Adrenal gland (tissue), 9 donors: ENCODE measurements at regions not wholly inside any gene's neighbourhood (a gene's known extent, or its start where the extent isn't known, plus 50 kb on each side); places are given as distances from the start of the nearest gene placed in this dataset.

Experiments
- DNase-seq, 7 donors: peaks; one replicate each; pipeline ENCODE4 v3.0.0-alpha.2; 2019 to 2020
- H3K27ac ChIP-seq, 5 donors: fragments of 200-600 bp; sonication (generic) in 4 of 5; 1 replicate in 3 of 5; 2 replicates in 2 of 5; pipeline versions ENCODE4 v1.5.1 to v1.8.0; 2016 to 2020; ENCODE audit warnings: mild to moderate bottlenecking in 1 of 5
- H3K27me3 ChIP-seq: fragments of 200-600 bp; 2 replicates; pipeline ENCODE4 v1.8.0; 2021
- H3K36me3 ChIP-seq, 2 donors: fragments of 200-600 bp; replicated peaks in 1 of 2; 1 replicate in 1 of 2; 2 replicates in 1 of 2; pipeline versions ENCODE4 v1.5.1 to v1.8.0; 2018 to 2022
- H3K4me1 ChIP-seq, 2 donors: fragments of 200-600 bp; replicated peaks in 1 of 2; 1 replicate in 1 of 2; 2 replicates in 1 of 2; pipeline versions ENCODE4 v1.5.1 to v1.8.0; 2018 to 2021
- H3K4me3 ChIP-seq, 4 donors: fragments of 200-600 bp; sonication (generic) in 3 of 4; one replicate each; pipeline ENCODE4 v1.5.1; 2016 to 2018
- H3K9me3 ChIP-seq, 3 donors: fragments of 200-600 bp; sonication (generic) in 1 of 3; replicated peaks in 1 of 3; 1 replicate in 2 of 3; 2 replicates in 1 of 3; pipeline versions ENCODE4 v1.5.1 to v1.8.0; 2016 to 2021
- CTCF ChIP-seq, 6 experiments: fragments of 450-650 bp in 4 of 6; fragments of 200-600 bp in 2 of 6; sonication (generic) in 1 of 6; IDR thresholded peaks; 1 replicate in 5 of 6; 2 replicates in 1 of 6; pipeline versions ENCODE4 v1.5.1 to v1.8.0; 2016 to 2021; ENCODE audit warnings: antibody characterized with exemption in 6 of 6, mild to moderate bottlenecking in 2 of 6, moderate library complexity in 1 of 6
- POLR2A ChIP-seq, 2 donors: fragments of 450-650 bp; IDR thresholded peaks; one replicate each; pipeline ENCODE4 v1.6.1; 2017; ENCODE audit warnings: antibody characterized with exemption in 2 of 2, mild to moderate bottlenecking in 2 of 2, moderate library complexity in 1 of 2
- WGBS, 4 donors: extraction: QIAGEN DNeasy Blood & Tissue Kit in 2 of 4; methylation state at CpG; one replicate each; pipeline versions ENCODE4 v1.1.5 to v1.1.7; 2013 to 2017; 5-methylcytosine and 5-hydroxymethylcytosine counted together
- intact Hi-C, 2 donors: fragments of 100-400 bp; cut with DNase I; formaldehyde crosslinking; loops; one replicate each; pipeline versions ENCODE4 v1.14.1 to v1.15.0; 2022 to 2023
- donor health status: healthy with polysubstance abuse.
- donor health status: Bipolar disorder and iron deficiency.
- donor health status: DM: yes; HTN: yes; CAD: no.
- donor health status: DM: no; HTN: no; CAD: no.
- donor health status: DM: no; HTN: no; CAD: no.

- no peak for DNase-seq
- H3K4me1 ChIP-seq: no peaks in the 10 kb centered on the region
- H3K27ac ChIP-seq: no peak overlapping the region
- TF ChIP-seq CTCF (IDR thresholded peaks at IDR 0.05): no peak
- no peak for TF ChIP-seq POLR2A (IDR thresholded peaks at IDR 0.05)
- H3K4me3 ChIP-seq: no peak overlapping the region
- intact Hi-C loops: no loop called here
- H3K27me3 ChIP-seq: no peaks in the 10 kb centered on the region
- no peaks in the 10 kb centered on the region for H3K9me3 ChIP-seq
- H3K36me3 ChIP-seq: no peaks in the 10 kb centered on the region
- WGBS, 4 donors: 89 to 95% (median 91%) methylated on average over 2 of the region's 2 CpGs
Observed at GRCh38 chr1:60971330-60971729, 111.0 kb upstream of the NFIA start.

- intact Hi-C loops: no loop called here
Observed at GRCh38 chr1:60969971-60970509, 112.3 kb upstream of the NFIA start.

GRCh38 chr1:60965280-60965854, 117.0 kb upstream of the NFIA start:
- Histone ChIP-seq H3K27ac (no peak overlapping the region), H3K36me3 (no peaks in the 10 kb centered on the region), H3K4me3 (no peak overlapping the region), H3K9me3 (peaks cover 0 to 10% (median 0%) of the 10 kb centered on the region in 3 donors), H3K27me3 (no peaks in the 10 kb centered on the region), H3K4me1 (no peaks in the 10 kb centered on the region)
- intact Hi-C loops: no loop called here
- DNase-seq: no peak
- 82 to 100% (median 93%) methylated on average over 2 of the region's 2 CpGs for WGBS, 4 donors
- no peak for TF ChIP-seq CTCF (IDR thresholded peaks at IDR 0.05)
- no peak for TF ChIP-seq POLR2A (IDR thresholded peaks at IDR 0.05)

More at GRCh38 chr1:60969971-60970509, 112.3 kb upstream of the NFIA start:
- Histone ChIP-seq H3K27ac (no peak overlapping the region), H3K9me3 (peaks cover 0 to 6% (median 0%) of the 10 kb centered on the region in 3 donors), H3K27me3 (no peaks in the 10 kb centered on the region), H3K36me3 (no peaks in the 10 kb centered on the region), H3K4me3 (no peak overlapping the region), H3K4me1 (no peaks in the 10 kb centered on the region)
- no peak for DNase-seq
- 38 to 54% (median 47%) methylated on average over 9 of the region's 9 CpGs for WGBS, 4 donors
- TF ChIP-seq POLR2A (IDR thresholded peaks at IDR 0.05): no peak
- peak in 5 of 6 experiments; percentile 33 to 63 (median 49) for TF ChIP-seq CTCF (IDR thresholded peaks at IDR 0.05)

- no peaks in the 10 kb centered on the region for H3K4me1 ChIP-seq
- intact Hi-C loops: no loop called here
- no peak for DNase-seq
- no peak overlapping the region for H3K27ac ChIP-seq
- 80 to 86% (median 83%) methylated on average over 7 of the region's 7 CpGs for WGBS, 4 donors
- no peak for TF ChIP-seq CTCF (IDR thresholded peaks at IDR 0.05)
- TF ChIP-seq POLR2A (IDR thresholded peaks at IDR 0.05): no peak
- no peaks in the 10 kb centered on the region for H3K36me3 ChIP-seq
- no peaks in the 10 kb centered on the region for H3K27me3 ChIP-seq
- H3K4me3 ChIP-seq: no peak overlapping the region
- peaks cover 0 to 10% (median 0%) of the 10 kb centered on the region in 3 donors for H3K9me3 ChIP-seq
Observed at GRCh38 chr1:60963167-60963940, 119.0 kb upstream of the NFIA start.
